Fibroblast of villous mesenchyme (primary cell): ENCODE measurements at regions not wholly inside any gene's neighbourhood (a gene's known extent, or its start where the extent isn't known, plus 50 kb on each side); places are given as distances from the start of the nearest gene placed in this dataset.

Source experiments
- DNase-seq: peaks from one replicate; pipeline ENCODE4 v3.0.0-alpha.2; 2010; ENCODE audit warnings: low read depth
- H3K4me3 ChIP-seq: 2 replicates; pipeline ENCODE4 v1.5.1; 2011; ENCODE audit warnings: low read depth, mild to moderate bottlenecking, low read length
- TF ChIP-seq, protein P1 (sequence below): IDR thresholded peaks from 2 replicates; pipeline ENCODE4 v1.5.1; 2012; ENCODE audit warnings: low read depth, mild to moderate bottlenecking, low read length; ENCODE audit not compliant: insufficient read depth

DNA sequence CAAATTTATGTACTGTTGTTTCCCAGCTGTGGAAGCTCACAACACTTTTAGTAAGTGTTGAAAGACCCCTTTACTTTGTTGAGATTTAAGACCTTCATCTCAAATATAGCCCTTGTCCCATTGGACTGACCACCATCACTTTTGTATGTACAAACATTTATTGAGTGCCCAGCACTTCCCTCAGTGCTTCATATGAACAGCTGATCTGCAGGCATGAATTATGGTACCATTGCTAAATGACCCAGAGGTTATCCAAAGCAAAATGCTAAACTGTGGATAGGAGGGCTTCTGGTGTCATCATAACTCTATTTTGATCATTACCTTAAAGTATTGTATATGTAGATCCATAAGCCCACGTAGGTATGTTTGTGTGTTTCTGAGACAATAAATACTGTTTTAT is 285.7 kb upstream of the RGS6 start:
- no peak overlapping the region for H3K4me3 ChIP-seq
- DNase-seq, result no peak
- TF ChIP-seq, protein P1, sequence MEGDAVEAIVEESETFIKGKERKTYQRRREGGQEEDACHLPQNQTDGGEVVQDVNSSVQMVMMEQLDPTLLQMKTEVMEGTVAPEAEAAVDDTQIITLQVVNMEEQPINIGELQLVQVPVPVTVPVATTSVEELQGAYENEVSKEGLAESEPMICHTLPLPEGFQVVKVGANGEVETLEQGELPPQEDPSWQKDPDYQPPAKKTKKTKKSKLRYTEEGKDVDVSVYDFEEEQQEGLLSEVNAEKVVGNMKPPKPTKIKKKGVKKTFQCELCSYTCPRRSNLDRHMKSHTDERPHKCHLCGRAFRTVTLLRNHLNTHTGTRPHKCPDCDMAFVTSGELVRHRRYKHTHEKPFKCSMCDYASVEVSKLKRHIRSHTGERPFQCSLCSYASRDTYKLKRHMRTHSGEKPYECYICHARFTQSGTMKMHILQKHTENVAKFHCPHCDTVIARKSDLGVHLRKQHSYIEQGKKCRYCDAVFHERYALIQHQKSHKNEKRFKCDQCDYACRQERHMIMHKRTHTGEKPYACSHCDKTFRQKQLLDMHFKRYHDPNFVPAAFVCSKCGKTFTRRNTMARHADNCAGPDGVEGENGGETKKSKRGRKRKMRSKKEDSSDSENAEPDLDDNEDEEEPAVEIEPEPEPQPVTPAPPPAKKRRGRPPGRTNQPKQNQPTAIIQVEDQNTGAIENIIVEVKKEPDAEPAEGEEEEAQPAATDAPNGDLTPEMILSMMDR, result no peak

DNA sequence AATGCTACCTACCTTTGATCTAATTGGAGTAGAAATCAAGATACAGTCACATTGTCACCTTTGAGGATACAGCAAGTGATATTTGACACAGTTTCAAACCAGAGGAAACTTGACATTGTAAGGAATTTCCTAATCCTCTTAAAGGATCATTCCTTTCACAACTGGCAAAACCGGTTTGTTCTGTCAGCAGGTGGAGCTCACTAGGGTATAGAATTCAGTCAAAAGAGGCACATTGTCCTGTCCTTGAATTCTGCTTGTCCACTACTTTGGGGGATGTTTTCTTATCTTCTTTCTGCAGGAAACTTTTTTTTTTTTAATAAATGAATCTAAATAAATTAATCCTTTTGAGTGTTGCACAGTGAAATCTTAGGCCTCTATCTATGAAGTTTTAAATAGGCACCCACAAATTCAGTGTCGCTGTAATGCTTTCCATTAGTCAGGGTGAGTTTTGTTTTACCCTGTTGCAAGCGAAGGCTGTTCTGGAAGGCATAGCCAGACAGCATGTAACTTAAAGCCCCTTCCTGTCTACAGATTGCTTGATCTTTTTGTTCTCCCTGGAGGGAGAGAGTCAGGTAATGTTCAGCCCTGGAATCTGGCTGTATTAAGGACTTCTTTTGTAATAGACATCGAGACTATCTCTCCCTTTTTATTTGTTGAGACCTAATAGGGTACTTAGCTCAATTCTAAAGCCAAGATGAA is 285.0 kb upstream of the RGS6 start:
- TF ChIP-seq, protein P1, result no peak

DNA sequence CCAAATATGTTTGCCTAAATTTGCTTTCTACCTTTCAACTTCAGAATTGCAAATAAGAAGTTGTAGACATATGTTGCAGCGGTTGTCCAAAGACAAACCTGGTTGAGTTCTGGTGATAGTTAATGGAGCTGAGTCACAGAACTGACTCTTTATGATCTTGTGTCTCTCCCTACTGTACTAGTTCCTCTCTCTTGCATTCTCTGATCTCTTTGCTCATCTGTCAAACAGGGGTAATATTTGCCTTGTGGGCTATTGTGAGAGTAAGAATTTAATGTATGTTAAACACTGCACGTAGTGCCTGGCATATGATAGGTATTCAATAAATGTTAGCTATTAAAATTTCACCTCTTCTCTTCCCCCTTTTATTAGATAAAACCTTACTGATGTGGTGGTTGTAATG is 283.5 kb upstream of the RGS6 start:
- no peak for DNase-seq
- TF ChIP-seq, protein P1, result no peak
- no peak overlapping the region for H3K4me3 ChIP-seq

More for the DNA sequence above, 285.0 kb upstream of the RGS6 start:
- no peak overlapping the region for H3K4me3 ChIP-seq
- DNase-seq, result no peak

DNA sequence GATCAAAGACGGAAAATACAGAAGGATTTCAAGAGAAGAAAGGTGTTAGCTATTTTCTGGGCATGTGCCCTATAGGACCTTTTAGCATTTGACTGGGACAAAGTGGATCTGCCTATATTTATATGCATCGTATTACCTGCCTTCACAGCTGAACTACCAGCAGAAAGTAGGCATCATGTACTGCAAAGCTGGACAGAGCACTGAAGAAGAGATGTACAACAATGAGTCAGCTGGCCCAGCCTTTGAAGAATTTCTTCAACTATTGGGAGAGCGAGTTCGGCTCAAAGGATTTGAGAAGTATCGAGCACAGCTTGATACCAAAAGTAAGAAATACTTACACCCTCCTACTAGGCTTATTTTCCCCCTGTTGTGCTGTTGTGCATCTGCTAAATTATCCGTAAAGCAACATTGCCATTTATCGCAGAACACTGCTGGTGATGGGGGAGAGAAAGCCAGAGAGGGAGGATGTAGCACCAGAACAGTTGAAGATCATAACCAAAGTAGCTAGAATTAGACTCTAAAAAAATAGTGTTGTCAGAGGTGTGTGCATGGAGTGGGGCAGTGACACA is 282.0 kb upstream of the RGS6 start:
- DNase-seq, result no peak
- H3K4me3 ChIP-seq, result no peak overlapping the region
- TF ChIP-seq, protein P1, result no peak

DNA sequence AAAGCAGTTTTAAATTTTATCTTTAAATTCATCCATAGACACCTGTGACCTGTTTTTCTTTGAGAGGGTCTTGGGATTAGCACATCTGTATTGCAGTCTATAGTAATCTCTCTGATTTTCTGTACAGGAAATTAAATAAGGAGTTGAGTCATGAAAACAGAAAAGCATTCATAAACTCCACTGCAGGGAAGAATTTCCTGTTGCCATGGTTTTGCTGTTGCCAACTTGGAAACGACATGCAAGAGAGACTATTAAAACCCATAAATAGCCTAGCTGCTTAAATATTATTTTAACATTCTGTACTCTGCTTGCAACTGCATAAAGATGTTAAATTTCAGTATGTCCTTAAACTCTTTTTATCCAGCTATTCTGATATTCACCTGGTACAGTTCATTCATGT is 281.0 kb upstream of the RGS6 start:
- DNase-seq, result peak; percentile 92
- H3K4me3 ChIP-seq, result no peak overlapping the region
- TF ChIP-seq, protein P1, result no peak

DNA sequence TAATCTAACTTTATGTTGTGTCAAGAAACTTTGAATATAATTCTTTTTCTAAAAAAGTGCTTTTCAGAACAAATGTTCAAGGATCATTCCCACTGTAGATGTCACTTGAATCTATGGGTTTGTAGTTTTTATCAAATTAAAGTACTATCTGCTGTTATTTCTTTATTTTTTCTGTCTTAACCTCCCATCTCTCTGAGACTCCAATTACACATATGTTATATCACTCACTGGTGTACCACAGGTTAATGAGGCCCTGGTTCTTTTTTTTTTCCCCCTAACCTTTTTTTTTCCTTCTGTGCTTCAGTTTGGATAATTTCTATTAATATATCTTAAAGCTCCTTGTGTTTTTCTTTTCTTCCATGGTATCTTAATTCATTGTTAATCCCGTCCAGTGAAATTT is 279.9 kb upstream of the RGS6 start:
- TF ChIP-seq, protein P1, result no peak
- no peak overlapping the region for H3K4me3 ChIP-seq
- no peak for DNase-seq
